ENCODE measurements at regions not wholly inside any gene's neighbourhood (a gene's known extent, or its start where the extent isn't known, plus 50 kb on each side); places are given as distances from the start of the nearest gene placed in this dataset.

DNA sequence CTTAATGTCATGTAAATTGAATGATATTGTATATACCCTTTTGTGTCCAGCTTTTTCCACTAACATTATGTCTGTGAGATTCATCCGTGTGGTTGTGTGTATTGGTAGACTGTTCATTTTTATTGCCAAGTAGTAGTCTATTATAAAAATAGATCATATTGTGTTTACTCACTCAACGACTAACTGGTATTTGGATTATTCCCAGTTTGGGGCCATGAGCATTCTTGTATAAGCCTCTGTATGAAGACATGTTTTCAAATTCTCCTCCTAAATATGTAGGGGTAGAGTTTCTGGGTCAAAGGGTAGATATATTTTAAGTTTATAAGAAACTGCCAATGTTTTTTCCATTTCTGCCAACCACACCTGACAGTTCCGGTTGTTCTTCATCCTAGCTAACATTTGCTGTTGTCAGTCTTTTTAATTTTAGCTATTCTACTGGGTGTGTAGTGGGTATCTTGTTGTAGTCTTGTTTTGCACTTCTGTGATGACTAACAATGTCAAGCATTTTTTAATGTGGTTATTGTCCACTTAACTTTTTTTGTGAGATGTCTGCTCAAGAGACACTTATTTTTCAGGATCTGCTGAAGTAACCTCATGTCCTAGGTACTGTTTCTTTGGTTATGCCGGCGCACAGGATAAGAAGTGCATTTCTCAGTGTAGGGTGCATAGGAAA, 93.2 kb downstream of the DACT1 start:
- no peak for TF ChIP-seq CTCF (IDR thresholded peaks at IDR 0.05; ENCODE audit: borderline replicate concordance, extremely low read depth, insufficient read depth)
- DNase-seq (no peak), FAIRE-seq (no peak)
- no peaks in the 10 kb centered on the region for H3K4me1 ChIP-seq (ENCODE audit: control insufficient read depth in 2 of 3, insufficient read depth in 2 of 3, low read depth in 1 of 3, low read length in 3 of 3)
- no peak overlapping the region for H3K9ac ChIP-seq (ENCODE audit: low read length in 3 of 3)
- H3K36me3 ChIP-seq (ENCODE audit: control insufficient read depth in 2 of 3, insufficient read depth in 3 of 3, low read length in 3 of 3), result no peaks in the 10 kb centered on the region
- H3K27ac ChIP-seq (ENCODE audit: low read depth in 2 of 2, low read length in 2 of 2), result peak overlapping the region in 1 of 2 donors; percentile 16
- intact Hi-C loops (cut with DNase I), result no loop called here
- H3K27me3 ChIP-seq (ENCODE audit: control insufficient read depth, insufficient read depth, low read length), result no peaks in the 10 kb centered on the region
- H3K4me3 ChIP-seq (ENCODE audit: low read length in 3 of 3), result no peak overlapping the region
- H3K9me3 ChIP-seq (ENCODE audit: control insufficient read depth in 2 of 3, insufficient read depth in 1 of 3, low read length in 3 of 3), result no peaks in the 10 kb centered on the region

GRCh38 chr14:58731465-58732293, 93.9 kb downstream of the DACT1 start:
- no peaks in the 10 kb centered on the region for H3K27me3 ChIP-seq (ENCODE audit: control insufficient read depth, insufficient read depth, low read length)
- DNase-seq (peak in 2 of 5 donors; percentile 78 to 86), FAIRE-seq (peak; percentile 80)
- H3K27ac ChIP-seq (ENCODE audit: low read depth in 2 of 2, low read length in 2 of 2), result no peak overlapping the region
- TF ChIP-seq CTCF (IDR thresholded peaks at IDR 0.05; ENCODE audit: borderline replicate concordance, extremely low read depth, insufficient read depth), result no peak
- no peaks in the 10 kb centered on the region for H3K9me3 ChIP-seq (ENCODE audit: control insufficient read depth in 2 of 3, insufficient read depth in 1 of 3, low read length in 3 of 3)
- no peaks in the 10 kb centered on the region for H3K36me3 ChIP-seq (ENCODE audit: control insufficient read depth in 2 of 3, insufficient read depth in 3 of 3, low read length in 3 of 3)
- no peak overlapping the region for H3K9ac ChIP-seq (ENCODE audit: low read length in 3 of 3)
- H3K4me1 ChIP-seq (ENCODE audit: control insufficient read depth in 2 of 3, insufficient read depth in 2 of 3, low read depth in 1 of 3, low read length in 3 of 3), result no peaks in the 10 kb centered on the region
- intact Hi-C loops (cut with DNase I), result no loop called here
- H3K4me3 ChIP-seq (ENCODE audit: low read length in 3 of 3), result no peak overlapping the region

- Histone ChIP-seq H3K27ac (ENCODE audit: low read depth in 2 of 2, low read length in 2 of 2) (no peak overlapping the region), H3K4me3 (ENCODE audit: low read length in 3 of 3) (no peak overlapping the region), H3K9ac (ENCODE audit: low read length in 3 of 3) (no peak overlapping the region), H3K36me3 (ENCODE audit: control insufficient read depth in 2 of 3, insufficient read depth in 3 of 3, low read length in 3 of 3) (no peaks in the 10 kb centered on the region), H3K4me1 (ENCODE audit: control insufficient read depth in 2 of 3, insufficient read depth in 2 of 3, low read depth in 1 of 3, low read length in 3 of 3) (no peaks in the 10 kb centered on the region), H3K9me3 (ENCODE audit: control insufficient read depth in 2 of 3, insufficient read depth in 1 of 3, low read length in 3 of 3) (no peaks in the 10 kb centered on the region), H3K27me3 (ENCODE audit: control insufficient read depth, insufficient read depth, low read length) (no peaks in the 10 kb centered on the region)
- intact Hi-C loops (cut with DNase I), result no loop called here
- DNase-seq (no peak), FAIRE-seq (no peak)
- no peak for TF ChIP-seq CTCF (IDR thresholded peaks at IDR 0.05; ENCODE audit: borderline replicate concordance, extremely low read depth, insufficient read depth)
Observed at GRCh38 chr14:58732387-58732786, 94.6 kb downstream of the DACT1 start.

All from kidney (tissue), 13 donors.